NCI-H748 treated with DMSO at 0.1 percent for 48 hours (cell line): ENCODE measurements at regions not wholly inside any gene's neighbourhood (a gene's known extent, or its start where the extent isn't known, plus 50 kb on each side); places are given as distances from the start of the nearest gene placed in this dataset.

Experiments
- DNase-seq: peaks from one replicate; lab custom pipeline; 2025; lab: John Stamatoyannopoulos, UW

DNA sequence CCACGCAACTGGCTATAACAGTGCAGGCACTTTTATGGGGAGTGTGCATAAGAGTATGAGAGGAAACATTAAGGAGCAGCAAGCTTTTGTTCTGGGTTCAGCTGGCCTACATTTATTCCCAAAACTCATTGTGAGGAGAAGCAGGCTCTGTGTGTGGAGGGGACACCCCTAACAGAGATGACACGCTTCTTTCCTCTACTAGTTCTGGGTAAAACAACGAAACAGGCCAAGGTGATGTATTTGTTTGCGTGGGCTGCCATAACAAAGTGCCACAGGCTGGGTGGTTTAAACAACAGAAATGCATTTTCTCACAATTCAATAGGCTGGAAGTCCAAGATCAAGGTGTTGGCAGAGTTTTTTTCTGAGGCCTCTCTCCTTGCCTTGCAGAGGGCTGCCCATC lies 488.6 kb downstream of the MID1IP1 start:
- no peak for DNase-seq

DNA sequence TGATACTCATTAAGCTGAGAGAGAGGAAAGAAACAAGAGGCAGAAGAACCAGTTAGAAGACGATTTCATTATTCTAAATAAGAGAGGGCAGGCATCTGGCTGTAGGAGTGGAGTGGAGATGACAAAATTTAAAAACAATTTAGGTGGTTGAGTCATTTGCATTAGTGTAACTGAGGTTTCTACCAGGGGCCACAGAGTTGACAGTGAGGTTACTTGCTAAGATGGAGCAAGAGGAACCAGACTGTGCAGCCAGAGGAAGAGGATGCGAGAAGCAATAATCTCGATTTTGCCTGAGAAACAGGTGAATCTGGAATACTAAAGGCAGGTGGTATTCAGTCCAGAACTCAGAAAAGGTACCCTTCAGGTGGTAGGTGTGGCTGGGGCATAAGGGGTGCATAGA lies 491.9 kb downstream of the MID1IP1 start:
- no peak for DNase-seq

DNA sequence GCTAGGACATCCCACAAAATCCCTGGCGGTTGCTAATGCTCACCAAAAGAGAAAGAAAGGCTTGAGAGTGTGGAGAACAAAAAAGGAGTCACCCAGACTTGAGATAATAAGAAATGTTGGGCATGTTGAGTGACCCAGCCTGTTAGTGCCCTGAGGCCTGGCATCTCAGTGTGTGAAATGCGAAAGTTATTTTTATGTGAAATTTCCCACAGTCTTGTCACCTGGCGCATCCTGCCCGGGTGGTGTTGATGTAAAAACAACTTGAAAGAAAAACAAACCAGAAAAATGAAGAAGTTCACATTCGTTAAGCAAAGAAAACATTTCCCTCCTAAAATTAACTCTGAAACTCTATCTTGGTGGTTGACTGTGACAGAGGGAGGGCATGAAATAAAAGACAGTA lies 495.2 kb downstream of the MID1IP1 start:
- no peak for DNase-seq

DNA sequence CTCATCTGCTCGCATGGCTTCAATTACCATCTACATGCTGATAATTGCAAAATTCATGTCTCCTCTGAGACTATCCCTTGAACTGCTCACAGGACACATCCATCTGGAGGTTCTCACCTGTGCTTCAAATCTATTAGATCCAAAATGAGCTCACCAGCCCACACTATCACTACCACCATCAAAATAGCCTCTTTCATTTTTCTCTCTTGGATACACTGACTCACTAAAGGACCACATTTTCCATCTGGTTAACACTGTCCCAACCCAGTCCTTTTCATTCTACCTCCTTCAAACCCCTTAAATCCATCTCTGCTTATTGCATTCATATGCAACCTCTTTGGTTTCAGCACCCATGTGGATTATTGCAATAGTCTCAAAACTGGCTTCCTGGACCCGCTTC lies 497.6 kb downstream of the MID1IP1 start:
- no peak for DNase-seq

DNA sequence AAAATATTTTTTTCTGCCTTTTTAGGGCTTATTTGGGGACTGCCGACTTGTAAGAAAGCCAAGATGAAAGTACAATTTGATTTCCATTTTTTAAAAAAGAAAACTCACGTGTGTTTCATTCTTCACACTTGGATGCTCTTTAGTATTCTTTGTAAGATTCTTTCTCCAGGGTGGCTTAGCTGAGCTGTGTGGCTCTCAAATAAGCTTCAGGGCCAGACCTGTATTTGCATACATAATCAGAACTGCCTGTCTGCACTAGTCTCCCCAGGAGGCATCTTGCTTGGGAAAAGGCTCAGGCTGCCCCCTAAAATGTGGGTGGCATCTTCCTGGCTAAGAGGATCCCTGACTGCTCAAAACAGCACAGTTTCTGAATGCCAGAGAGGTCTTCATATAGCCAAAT lies 498.4 kb downstream of the MID1IP1 start:
- no peak for DNase-seq

DNA sequence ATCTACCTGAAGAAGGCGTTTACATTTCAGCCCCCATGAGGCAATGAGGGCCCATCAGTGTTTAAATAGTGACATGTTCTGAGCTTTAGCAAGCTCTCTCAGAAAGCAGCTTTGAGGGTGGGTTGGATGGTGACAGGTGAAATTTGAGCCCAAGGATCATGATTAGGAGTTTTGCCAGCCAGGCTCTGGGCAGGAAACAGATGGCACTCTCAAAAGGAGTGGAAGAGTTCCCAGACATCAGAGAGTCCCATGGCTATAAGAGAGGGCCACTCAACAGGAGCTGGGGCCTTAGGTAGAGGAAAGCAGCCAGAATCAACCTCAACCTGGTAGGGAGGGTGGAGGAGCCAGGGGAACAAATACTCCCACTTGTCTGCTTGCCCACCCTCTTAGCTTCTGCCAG lies 499.8 kb downstream of the MID1IP1 start:
- no peak for DNase-seq

DNA sequence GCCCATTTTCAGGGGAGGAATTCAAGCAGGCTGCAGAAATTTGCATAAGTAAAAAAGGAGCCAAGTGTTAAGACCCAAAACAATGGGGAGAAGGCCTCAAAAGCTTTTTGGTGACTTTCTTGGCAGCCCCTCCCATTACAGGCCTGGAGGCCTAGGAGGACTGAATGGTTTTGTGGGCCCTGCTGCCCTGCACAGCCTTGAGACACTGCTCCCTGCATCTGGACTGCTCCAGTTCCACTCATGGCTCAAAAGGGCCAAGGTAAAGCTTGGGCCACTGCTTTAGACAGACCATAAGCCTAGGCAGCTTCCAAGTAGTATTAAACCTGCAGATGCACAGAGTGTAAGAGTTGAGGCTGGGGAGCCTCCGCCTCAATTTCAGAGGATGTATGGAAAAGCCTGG lies 501.6 kb downstream of the MID1IP1 start:
- no peak for DNase-seq

DNA sequence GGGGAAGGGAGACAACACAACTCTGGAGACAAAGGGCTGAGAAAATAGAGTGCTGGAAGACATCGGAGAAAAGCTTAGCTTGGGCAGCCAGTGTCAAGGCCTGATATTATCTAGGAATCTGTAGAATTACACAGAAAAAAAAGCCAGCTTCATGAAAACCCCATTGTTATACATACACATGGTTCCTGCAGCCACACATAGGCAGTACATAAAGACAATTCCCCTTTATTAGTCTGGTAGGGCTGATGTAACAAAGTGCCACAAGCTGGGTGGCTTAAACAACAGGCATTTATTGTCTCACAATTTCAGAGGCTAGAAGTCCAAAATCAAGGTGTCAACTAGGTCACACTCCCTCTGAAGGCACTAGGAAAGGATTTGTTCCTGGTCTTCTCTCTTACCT lies 503.5 kb downstream of the MID1IP1 start:
- no peak for DNase-seq

DNA sequence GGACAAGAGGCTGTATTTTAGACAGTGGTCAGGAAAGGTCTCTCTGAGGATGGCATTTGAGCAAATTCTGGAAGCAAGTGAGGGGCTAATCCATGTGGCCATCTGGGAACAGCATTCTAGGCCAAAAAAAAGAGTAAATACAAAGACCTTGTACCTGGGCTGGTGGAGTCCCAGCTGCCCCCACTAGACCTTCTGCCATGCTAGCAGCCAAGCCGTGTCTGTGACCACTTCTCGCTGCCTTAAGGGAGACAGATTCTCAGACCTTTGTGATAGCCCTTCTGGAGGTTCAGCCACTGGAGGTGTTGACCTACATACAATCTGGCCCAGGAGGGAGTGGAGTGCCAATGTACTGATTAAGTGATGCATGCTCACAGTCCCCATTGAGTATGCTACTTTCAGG lies 506.2 kb downstream of the MID1IP1 start:
- DNase-seq, result no peak

DNA sequence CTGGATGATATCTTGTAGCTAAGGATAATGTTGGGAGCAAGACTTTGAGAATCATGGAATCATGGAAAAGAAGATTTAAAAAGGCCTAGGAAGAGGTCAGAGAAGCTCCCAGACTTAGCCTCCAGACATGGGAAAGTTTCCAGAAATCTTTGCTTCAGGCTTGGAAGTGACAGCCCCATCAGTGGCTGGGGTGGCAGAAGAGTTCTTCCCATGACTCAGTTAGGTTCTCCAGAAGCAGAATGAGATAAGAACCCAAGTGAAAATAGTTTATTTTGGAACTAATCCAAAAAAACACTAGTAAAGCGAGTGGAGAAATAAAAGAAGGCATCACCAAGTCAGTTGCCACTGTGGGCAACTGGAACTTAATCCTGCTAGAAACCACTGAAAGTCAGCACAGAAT lies 506.9 kb downstream of the MID1IP1 start:
- DNase-seq, result no peak

DNA sequence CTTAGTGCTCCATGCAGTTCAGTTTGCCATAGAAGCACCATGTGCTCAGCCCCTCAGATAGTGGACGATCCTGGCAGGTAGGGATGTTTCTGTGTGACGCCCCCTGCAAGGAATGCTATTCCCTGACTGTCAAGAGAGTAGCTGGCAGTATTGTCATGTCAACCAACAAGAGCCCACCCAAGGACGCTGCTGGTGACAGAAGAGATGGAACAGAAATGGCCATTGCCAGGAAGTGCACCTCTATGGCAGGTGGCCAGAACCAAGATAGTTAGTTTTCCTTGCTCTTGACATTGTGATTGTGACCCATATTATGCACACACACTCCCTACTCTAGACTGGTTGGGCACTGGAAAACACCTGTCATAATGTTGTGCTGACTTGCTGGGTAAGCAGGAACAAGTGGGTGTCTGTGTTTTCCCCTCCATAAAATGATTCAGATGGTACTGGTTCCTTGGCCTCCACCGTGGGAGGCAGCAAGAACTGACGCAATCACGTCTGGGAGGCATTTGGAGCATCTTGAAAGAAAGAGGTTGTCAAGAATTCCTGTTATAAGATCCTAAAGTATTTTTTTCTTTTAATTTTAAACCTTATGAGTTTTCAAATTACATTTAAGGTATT lies 507.9 kb downstream of the MID1IP1 start:
- DNase-seq, result peak; percentile 22

DNA sequence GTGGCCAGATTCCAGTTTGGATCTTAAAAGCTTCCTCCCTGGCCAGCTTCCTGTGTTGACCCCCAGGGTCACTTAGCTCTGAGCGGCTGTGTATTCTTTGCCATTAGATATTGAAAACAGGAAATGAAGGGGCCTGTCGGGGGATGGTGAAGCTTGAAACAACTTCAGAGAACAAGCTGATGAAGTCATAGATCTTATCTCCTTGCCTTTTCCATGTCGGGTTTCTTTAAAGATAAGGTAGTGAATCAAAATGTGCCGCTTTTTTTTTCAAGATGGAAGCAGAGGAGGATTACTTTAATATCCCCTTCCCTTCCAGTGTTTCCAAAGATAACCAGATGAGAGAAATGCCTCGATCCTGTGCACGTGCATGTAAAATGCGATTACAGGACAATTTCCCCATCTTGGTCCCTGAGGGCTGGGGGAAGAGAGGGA lies 508.5 kb downstream of the MID1IP1 start:
- no peak for DNase-seq

DNA sequence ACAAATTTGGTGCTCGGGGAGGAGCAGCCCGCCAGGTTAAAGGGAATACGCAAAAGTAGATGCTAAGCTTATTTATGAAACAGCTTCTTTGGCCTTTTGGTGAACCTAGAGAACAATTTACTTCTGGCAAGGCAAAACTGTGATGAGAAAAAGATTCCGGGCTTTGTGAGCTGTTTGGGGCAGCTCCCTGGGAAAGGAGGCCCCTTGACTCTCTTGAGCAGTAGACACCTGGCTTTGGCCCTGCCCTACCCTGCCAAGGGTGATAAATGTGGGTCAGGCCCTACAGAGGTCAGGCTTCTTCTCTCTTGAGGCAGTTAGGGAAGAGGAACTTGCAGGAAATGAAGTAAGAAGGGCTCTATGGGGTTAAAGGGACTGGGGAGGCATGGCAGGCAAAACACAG lies 509.6 kb downstream of the MID1IP1 start:
- no peak for DNase-seq

DNA sequence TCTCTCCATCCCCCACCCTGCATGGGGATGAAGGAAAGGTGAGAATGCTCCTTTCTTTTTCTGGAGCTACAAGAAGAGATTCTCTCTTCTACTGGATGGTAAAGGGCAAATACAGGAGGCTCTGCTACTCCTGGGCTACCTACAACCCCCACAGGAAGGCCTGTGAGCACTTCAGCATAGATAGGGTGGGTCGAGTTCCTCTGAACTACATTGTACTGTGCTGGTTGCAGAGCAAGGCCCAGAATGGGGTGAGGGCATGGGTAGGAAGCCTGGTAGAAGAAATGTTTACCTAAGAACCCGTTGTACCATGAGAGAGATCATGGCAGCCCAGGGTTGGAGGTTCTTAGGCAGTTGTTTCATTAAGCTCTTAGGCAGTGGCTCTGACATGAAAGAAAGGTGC lies 510.4 kb downstream of the MID1IP1 start:
- DNase-seq, result no peak

DNA sequence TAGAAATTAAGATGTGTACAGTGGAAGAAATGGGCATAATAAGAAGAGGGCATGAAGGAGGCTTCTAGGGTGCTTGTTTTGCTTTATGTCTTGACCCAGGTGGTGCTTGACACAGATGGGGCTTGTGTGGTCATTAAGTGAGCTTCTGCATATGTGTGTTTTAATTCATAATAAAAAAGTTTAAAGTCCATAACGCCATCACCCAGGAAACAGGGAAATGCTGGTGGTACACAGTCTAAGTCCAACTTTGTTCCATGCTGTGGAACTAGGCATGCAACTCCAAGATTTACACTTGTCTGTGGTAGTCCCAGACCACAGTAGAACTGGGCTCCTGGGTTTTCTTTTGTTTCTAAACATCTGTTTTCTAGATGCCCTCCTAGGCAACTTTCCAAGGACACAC lies 511.9 kb downstream of the MID1IP1 start:
- no peak for DNase-seq

DNA sequence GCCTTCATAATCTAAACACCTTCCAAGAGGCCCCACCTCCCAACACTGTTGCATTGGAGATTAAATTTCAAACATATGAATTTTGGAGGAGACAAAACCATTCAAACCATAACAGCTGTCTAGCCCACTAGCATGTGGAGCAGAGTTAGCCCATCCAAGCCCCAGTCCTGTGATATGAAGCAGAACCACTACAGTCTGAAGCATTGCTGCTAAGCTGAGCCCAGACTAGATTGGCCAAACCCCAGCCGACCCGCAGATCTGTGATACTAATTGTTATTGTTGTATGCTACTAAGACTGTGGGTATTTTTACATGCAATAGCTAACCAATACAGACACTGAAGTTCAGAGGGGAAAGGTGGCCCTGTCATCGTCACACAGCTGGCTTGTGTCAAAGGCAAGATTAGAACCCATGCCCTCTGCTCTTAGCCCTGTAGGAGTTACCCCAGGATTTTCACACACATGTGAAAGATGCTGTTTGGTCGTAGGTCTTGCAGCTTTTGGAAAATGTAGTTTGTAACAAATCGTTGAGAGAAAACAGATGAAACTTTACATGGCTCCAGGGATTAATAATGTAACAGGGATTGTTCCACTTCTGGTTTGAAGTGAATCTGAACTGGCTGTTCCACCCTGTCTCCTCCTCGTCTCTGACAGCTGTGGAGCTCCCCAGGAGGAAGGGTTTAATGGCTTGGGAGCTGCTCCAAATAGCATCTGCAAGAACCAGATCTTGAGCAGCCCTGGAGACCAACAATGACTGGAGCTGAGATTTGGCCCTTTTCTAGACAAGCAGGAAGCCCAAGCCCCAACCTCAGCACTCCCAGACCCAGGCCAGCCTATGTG lies 517.5 kb downstream of the MID1IP1 start:
- DNase-seq, result no peak

DNA sequence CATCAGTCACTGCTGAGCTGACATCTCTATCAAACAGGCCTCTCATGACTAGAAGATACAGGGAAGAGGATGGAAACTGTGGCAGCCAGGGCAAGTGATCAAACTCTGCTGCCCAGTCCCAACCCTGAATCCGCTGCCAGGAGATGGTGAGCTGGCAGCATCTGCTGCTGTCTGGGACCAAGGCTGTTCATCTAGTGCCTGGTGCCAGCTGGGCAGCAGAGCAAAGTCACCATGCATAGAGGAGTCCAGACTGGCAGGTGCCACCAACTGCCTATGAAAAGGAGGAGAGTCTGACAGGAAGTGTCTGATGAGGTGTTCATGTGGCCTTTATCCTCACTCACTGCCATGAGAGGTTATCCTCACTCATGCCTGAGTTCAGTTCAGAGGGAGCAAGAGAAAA lies 518.9 kb downstream of the MID1IP1 start:
- no peak for DNase-seq

DNA sequence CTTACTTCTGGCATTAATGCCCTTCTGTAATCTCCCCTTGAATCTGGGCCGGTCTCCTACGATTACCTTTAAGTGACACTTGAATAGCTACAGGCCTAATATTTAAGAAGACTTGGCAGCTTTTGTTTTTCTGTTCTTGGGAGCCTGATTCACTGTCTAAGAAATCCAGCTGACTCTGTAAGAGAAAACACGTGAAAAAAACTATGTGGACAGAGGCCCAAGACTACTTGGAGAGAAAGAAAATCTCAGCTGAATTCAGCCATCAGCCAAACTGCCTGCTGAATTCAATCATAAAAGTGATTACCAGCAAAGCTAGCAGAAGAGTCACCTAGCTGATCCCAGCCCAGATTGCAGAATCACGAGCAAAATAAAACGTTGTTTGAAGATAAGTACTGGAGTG lies 521.2 kb downstream of the MID1IP1 start:
- DNase-seq, result no peak

DNA sequence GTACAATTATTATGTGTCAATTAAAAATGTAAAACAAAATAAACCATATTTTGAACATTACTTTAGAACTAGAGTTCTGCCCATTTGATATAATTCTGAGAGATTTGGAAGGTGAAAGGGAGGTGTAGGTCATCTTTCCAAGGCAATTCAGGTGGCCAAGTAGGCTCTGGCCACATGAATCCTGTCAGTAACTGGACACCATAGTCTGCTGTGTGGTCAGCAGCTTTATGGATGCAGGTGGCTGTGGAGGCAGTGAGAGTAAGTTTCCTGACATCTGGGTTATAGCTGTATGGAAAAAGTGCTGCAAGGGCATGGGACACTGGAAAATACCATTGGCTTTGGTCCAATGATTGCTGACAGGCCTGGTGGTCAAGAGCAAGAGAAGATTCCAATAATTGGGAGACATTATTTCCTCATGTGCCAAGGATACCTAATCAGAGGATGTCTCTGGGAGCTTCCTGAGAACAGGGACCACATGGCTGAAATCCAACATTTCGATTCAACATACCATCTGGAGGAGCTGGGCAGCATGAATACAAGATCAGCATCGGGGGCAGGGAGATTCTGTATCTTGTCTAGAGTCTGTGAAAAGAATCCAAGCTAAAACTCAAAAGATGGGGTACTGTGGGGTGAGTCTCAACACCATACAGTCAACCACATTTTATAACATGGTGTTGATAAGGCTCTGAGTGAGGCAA lies 523.1 kb downstream of the MID1IP1 start:
- no peak for DNase-seq

DNA sequence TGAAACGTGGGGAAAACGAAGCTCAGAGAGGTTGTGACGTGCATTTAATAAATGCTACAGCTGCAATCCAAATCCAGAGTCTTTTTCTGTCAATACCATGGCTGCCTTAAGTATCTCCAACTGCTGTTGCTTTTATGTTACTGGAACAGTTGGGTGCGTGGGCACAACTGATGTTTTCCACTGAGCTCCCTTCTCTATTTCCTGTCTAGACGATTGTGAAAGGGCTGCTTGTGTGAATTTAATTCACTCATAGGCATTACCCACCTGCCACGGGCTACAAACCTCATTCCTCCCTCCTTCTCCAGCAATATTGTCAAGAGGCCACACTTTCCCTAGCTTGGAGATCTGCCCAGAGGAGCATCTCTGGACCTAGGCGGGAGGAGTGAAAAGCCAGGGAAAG lies 526.0 kb downstream of the MID1IP1 start:
- no peak for DNase-seq

DNA sequence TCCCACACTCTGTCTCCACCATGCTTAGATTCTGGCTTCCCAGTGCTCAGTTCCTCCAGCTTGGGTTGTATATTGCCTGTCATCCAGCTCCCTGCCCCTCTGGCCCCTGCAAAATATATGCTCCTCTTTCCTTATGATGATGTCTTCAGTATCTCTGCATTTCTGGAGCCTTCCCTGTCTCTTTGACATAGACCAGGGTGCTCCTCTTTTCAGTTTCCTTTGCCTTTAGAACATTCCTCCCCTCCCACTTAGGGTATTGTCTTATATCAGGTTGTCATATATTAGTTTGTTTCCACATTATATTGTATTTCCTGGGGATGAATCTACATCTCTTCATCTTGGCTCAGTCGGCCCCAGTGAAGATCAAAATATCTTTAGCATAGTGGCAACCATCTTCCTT lies 526.4 kb downstream of the MID1IP1 start:
- no peak for DNase-seq

DNA sequence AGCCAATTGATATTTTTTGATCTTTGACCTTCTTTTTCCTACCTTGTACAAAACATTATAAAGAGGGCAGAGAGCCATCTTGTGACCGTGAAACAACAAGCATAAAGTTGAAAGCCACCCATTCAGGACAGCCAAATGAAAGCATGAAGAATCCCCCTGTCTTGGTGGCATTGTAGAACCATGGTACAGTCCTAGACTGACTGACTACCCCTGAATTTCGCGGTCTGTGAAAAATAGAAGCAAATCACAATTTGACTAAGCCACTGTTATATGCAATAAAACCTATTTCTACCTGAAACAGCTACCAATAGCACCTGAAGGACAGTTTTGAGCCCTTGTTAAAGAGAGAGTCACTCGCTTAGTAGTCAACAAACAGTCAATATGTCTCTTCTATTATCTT lies 527.4 kb downstream of the MID1IP1 start:
- no peak for DNase-seq

DNA sequence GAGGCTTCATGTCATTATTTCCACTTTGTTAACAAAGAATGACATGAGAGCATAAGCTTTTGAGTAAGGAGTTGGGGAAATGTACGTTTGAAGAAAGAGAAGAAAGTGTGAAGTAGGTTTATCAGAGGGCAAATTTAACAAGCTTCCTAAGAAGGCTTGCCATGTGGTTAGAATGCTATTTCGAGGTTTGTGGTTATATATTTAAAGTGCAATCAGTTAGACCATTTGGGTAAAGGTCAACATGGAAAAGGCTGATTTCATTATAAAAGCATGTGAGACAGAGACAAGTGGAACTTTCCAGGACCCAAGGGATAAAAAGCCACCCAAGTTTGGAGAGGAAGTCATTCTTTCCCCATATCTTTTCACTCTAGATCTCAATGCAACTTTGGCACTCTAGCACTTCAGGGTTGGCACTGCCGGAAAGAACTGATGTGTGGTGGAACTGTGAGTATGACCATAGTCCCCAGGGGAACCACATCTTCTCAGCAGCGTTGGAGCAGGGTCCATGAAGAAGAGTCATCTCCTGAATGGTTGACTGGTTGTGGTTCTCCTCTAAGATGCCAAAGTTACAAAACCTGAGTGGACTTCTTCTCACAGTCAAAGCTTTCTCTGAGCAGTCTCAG lies 529.9 kb downstream of the MID1IP1 start:
- DNase-seq, result no peak
